GM12872 (cell line): ENCODE measurements at regions not wholly inside any gene's neighbourhood (a gene's known extent, or its start where the extent isn't known, plus 50 kb on each side); places are given as distances from the start of the nearest gene placed in this dataset.

ENCODE experiments used
- TF ChIP-seq, protein P1 (sequence below): IDR thresholded peaks from 3 replicates; pipeline ENCODE4 v1.5.1; 2011; ENCODE audit warnings: low read depth, mild to moderate bottlenecking, low read length, moderate library complexity; ENCODE audit not compliant: insufficient read depth

DNA sequence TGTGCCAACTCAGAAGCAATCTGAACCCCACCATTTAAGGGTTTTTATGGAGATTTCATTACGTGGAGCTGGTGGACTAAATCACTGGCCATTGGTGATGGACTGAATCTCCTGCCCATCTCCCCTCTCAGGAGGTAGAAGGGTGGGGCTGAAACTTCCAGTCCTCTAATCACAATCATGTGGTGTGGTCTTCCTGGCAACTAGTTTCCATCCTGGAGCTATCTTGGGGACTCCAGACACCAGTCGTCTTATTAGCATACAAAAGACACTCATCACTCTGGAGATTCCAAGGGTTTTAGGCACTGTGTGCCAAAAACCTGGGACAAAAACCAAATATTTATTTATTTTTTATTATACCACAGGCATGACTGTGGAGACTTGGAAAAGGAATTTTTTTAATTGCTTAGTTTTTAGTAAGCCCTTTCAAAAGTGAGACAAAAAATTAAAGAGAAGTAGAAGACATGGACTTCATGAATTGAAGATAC is 203.6 kb downstream of the WNT5A start:
- TF ChIP-seq, protein P1, sequence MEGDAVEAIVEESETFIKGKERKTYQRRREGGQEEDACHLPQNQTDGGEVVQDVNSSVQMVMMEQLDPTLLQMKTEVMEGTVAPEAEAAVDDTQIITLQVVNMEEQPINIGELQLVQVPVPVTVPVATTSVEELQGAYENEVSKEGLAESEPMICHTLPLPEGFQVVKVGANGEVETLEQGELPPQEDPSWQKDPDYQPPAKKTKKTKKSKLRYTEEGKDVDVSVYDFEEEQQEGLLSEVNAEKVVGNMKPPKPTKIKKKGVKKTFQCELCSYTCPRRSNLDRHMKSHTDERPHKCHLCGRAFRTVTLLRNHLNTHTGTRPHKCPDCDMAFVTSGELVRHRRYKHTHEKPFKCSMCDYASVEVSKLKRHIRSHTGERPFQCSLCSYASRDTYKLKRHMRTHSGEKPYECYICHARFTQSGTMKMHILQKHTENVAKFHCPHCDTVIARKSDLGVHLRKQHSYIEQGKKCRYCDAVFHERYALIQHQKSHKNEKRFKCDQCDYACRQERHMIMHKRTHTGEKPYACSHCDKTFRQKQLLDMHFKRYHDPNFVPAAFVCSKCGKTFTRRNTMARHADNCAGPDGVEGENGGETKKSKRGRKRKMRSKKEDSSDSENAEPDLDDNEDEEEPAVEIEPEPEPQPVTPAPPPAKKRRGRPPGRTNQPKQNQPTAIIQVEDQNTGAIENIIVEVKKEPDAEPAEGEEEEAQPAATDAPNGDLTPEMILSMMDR: no peak

DNA sequence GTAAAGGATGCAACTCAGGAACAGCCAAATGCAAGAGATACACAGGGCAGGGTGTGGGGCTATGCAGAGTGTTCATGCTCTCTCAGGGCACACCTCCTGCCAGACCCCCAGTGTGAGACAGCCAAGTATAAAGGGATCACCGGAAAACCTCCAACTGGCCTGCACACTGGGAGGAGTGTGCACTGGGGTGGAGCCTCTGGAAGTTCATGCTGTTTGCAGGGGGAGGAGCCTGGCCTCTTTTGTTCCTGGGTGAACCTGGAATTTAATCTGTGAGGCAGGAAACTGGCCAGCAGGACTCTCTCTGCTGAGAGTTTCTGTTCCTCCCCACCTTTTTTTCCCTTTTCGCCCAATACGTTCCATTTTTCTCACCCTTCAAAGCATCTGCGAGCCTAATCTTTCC is 204.1 kb downstream of the WNT5A start:
- TF ChIP-seq, protein P1: no peak

DNA sequence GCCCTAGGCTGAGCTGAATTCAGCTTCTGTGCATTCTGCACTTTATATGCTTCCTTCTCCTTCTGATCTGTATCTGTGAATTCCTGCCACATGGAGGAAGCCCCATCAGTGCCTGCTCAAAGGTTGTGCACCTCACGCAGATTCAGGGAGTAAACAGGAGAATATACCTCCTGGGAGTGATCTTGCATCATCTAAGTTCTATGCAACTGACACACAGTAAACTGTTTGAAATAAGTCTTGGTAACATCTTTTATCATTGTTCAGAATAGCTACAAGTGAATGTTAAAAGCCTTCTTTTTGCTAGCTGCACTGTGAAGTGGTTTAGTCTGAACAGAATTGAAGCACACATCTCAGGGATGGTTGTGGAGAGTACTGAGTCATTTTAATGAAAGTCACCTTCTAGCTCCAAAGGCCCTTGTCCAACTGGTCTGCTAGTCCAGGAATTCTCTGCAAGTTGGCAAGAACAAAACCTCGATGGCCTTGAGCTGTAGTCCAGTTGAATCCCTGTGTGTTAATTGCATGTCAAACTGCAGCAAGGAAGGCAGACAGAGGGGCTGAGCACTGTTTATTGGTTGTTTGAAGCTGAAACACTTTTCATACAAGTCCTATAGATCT is 215.0 kb downstream of the WNT5A start:
- TF ChIP-seq, protein P1: no peak

DNA sequence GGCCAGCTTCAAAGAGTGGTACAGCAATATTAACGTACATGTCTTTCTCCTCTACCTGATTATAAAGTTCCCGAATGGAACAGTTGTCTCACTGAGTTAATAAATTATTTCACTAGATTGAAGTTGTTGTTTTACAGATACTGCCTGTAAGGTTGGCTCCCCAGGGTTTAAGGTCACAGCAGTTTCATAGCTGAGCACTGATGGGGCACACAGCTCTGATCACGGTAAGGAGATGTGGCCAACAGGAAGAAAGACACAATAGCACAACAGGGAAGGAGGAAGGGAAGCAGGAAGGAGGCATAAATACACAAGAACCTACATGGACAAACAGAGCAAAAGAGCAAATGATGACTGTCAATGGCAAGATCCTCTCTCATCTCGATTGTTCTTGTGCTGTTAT is 215.6 kb downstream of the WNT5A start:
- TF ChIP-seq, protein P1: no peak

DNA sequence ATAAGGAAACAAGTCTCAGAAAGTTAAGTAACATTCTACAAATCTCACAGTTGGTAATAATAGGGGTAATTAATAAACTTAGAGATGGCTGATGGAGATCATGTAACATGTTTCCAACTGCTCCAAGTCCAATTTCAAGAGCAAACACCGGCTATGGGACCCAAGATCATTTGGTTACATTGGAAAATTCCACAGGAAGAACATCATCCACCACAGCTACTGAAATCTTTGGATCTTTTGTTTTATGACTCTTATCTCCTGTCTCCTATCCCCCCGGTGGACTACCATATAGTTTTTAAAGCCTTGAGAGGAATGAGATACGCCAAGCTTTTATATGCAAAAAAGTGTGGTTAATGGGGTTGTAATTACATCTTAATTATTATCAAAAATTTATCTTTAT is 216.1 kb downstream of the WNT5A start:
- TF ChIP-seq, protein P1: no peak

DNA sequence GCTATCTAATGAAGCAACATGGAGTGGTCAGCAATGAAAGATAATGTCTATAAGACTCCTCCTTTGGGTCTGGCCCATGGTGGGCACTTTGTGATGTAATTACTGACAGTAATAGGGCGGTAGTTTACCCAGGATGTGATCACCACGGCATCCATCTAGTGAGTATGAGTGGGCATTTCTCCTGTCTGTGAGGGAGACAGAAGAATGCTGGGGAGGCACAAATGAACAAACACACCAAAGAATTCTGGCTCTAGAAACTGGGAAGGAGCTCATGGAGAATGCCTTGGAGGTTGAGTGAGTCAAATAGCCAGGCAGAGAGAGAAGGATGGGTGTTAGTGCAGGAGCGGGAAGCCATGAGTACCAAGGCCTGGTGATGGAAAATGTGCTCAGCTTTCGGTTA is 217.5 kb downstream of the WNT5A start:
- TF ChIP-seq, protein P1: no peak

DNA sequence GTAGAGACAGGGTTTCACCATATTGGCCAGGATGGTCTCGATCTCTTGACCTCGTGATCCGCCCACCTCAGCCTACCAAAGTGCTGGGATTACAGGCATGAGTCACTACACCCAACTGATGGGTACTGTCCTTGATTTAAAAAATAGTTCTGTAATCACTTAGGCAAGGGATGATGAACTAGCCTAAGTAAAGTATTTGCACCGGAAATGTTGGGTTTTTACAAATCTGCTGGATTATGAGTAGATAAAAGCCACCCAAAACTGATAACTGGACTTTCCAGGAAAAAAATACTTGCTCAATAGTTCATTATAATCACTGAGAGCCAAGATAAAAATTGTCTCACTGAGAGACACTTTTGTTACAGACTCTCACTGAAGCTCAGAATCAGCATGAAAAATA is 218.0 kb downstream of the WNT5A start:
- TF ChIP-seq, protein P1: no peak
